RWPE1 (cell line): ENCODE measurements at regions not wholly inside any gene's neighbourhood (a gene's known extent, or its start where the extent isn't known, plus 50 kb on each side); places are given as distances from the start of the nearest gene placed in this dataset.
"Not testable (repeated sequence)": the region's sequence is repeated elsewhere in the genome, so short reads cannot be mapped to it uniquely, and the experiment has no call there.

Experiments
- CTCF ChIA-PET: fragments of 350-600 bp; sonication (Branson Sonifier 250); formaldehyde crosslinking; extraction: SDS; loops from one replicate; lab custom pipeline; 2021; lab: Yijun Ruan, JAX
- POLR2A ChIA-PET: fragments of 400-600 bp; formaldehyde crosslinking; extraction: SDS; loops from one replicate; lab custom pipeline; 2020; ENCODE audit warnings: antibody characterized with exemption; ENCODE audit not compliant: low non-redundant PET; lab: Yijun Ruan, JAX
- DNase-seq: peaks from one replicate; pipeline ENCODE4 v3.0.0; 2012; ENCODE audit warnings: low spot score
- H3K27ac ChIP-seq: fragments of 450-650 bp; 2 replicates; pipeline ENCODE4 v1.5.1; 2017
- CTCF ChIP-seq: fragments of 450-650 bp; conservative IDR thresholded peaks from 2 replicates; pipeline ENCODE4 v1.5.1; 2017; ENCODE audit warnings: low read depth, mild to moderate bottlenecking

GRCh38 chr3:106065831-106066230, 197.0 kb upstream of the CBLB start:
- H3K27ac ChIP-seq: no peak overlapping the region
- POLR2A ChIA-PET: no interaction called here
- CTCF ChIA-PET: no interaction called here
- no peak for DNase-seq
- no peak for TF ChIP-seq CTCF

GRCh38 chr3:106067711-106068110, 198.9 kb upstream of the CBLB start:
- no peak for TF ChIP-seq CTCF
- H3K27ac ChIP-seq: no peak overlapping the region
- ChIA-PET POLR2A (no interaction called here), CTCF (no interaction called here)
- no peak for DNase-seq

- ChIA-PET POLR2A (no interaction called here), CTCF (no interaction called here)
- TF ChIP-seq CTCF: no peak
- no peak for DNase-seq
- no peak overlapping the region for H3K27ac ChIP-seq
Measured at GRCh38 chr3:106068381-106068780, 199.6 kb upstream of the CBLB start.

GRCh38 chr3:106068795-106069194, 200.0 kb upstream of the CBLB start:
- DNase-seq: no peak
- no peak overlapping the region for H3K27ac ChIP-seq
- no peak for TF ChIP-seq CTCF
- POLR2A ChIA-PET: no interaction called here
- CTCF ChIA-PET: no interaction called here

- CTCF ChIA-PET: no interaction called here
Measured at GRCh38 chr3:106070187-106070586, 201.4 kb upstream of the CBLB start.

GRCh38 chr3:106071306-106071705, 202.5 kb upstream of the CBLB start:
- no peak for TF ChIP-seq CTCF
- POLR2A ChIA-PET: no interaction called here
- CTCF ChIA-PET: interaction anchor here (0.6 to 0.7 kb wide), 2 partner anchors 61 to 70 kb away, joined by 3 read pairs; no protein-coding TSS in a partner anchor
- no peak overlapping the region for H3K27ac ChIP-seq
- no peak for DNase-seq

More at GRCh38 chr3:106070187-106070586, 201.4 kb upstream of the CBLB start:
- DNase-seq: no peak
- no peak for TF ChIP-seq CTCF
- POLR2A ChIA-PET: no interaction called here
- H3K27ac ChIP-seq: no peak overlapping the region

GRCh38 chr3:106072596-106072995, 203.8 kb upstream of the CBLB start:
- H3K27ac ChIP-seq: not testable (repeated sequence)

GRCh38 chr3:106073806-106074205, 205.0 kb upstream of the CBLB start:
- POLR2A ChIA-PET, DNase-seq, CTCF ChIA-PET, H3K27ac ChIP-seq: not testable (repeated sequence)

More at GRCh38 chr3:106072596-106072995, 203.8 kb upstream of the CBLB start:
- POLR2A ChIA-PET, CTCF ChIA-PET, DNase-seq: not testable (repeated sequence)

- H3K27ac ChIP-seq, DNase-seq, POLR2A ChIA-PET, CTCF ChIA-PET: not testable (repeated sequence)
Measured at GRCh38 chr3:106075731-106076130, 206.9 kb upstream of the CBLB start.
